HG02943 (cell line): ENCODE measurements at regions not wholly inside any gene's neighbourhood (a gene's known extent, or its start where the extent isn't known, plus 50 kb on each side); places are given as distances from the start of the nearest gene placed in this dataset.
"Not testable (repeated sequence)": the region's sequence is repeated elsewhere in the genome, so short reads cannot be mapped to it uniquely, and the experiment has no call there.

Source experiments
- ATAC-seq: cut with Tn5 transposase; IDR thresholded peaks from one replicate; pipeline ENCODE4 v1.9.1; 2021; ENCODE audit warnings: mild to moderate bottlenecking, low read depth, moderate library complexity; ENCODE audit not compliant: unreplicated experiment

DNA sequence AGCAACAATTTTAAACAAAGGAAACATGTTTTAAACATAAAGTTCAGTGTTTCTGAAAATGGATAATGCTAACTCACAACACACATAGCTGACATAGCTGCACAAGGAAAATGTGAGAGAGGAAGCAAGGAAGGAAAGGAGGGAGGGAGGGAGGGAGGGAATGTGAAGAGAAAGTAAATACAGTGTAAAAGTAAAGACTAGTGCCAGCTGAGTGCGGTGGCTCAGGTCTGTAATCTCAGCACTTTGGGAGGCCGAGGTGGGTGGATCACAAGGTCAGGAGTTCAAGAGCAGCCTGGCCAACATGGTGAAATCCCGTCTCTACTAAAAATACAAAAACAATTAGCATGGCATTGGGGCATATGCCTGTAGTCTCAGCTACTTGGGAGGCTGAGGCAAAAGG is 373.7 kb upstream of the CXADR start:
- not testable (repeated sequence) for ATAC-seq

DNA sequence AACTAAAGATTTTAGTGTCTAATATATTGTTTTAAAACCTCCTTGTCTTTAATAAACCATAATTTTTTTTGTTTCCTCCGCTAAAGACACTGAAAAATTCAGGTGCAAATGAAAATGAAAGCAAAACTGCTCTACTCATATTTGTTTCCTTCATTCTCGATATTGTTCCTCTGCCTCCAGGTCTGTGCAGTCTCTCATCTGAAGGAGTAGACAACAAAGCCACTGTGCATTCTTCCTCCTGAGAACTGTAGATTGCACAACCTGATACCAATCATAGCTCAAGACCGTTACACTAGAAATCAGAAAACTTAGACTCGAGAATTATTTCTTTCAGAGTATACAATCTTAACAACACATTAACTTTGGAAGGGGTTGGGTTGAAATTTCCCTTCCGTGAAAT is 373.1 kb upstream of the CXADR start:
- no peak for ATAC-seq

DNA sequence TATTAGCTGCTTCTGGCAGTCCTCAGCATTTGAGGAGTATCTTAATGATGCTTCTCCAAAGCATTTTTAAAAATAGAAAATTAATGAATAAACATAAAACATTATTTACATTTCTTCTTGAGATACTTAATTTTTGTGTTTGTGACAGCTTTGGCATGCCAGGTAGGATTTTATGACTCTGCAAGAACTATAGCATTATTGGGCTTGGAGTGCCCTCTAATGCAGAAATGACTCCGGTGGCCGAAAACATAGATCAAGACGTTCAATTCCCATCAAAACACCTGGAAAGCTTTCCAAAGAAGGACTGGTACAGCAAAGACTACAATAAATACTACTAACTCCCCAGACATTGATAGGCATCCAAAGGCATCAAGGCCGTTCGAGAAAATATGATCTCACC is 366.4 kb upstream of the CXADR start:
- ATAC-seq, result no peak

DNA sequence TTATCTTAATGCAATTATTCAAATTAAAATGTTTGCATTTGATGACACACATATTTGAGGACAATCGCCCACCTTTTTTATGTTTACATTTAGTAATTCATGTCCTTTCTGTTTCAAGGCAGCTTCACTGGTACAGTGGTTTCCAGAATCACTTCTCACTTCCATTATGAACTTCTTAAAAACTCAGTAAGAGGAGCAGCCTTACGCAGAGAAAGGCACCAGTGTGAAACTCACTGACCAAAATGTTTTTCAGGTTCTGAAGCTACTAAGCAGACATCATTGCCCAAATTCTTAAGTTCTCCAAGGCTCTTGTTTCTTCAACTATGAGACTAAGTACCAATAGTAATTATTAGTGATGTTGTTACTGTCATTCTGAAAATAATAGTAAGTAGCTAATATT is 353.1 kb upstream of the CXADR start:
- no peak for ATAC-seq

DNA sequence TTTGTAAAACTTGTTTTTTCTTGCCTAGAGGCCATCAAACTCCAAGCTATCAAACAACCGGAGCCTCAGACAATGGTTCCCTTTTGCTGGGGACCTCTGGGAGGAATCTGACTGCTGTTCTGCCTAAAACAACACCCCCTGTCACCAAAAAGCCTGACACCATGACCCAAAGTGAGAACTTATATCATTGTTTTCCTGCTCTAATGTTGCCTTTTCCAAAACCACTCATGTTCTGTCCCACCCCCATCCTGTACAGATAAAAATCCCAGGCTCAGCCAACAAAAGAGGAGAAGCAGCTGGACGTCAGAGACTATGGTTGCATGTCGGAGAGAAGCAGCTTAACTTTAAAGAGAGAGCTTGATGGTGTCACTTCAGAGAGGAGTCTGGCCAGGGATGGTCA is 327.2 kb upstream of the CXADR start:
- ATAC-seq, result no peak

DNA sequence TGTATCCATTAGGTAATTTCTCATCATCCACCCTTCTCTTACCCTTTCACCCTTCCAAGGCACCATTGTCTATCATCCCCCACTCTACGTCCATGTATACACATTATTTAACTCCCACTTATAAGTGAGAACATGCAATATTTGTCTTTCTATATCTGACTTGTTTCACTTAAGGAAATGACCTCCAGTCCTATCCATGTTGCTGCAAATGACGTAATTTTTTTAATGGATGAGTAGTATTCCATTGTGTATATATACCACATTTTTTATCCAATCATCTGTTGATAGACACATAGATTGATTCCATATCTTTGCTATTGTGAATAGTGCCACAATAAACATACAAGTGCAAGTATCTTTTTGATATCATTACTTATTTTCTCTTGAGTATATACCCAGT is 322.9 kb upstream of the CXADR start:
- ATAC-seq, result no peak

DNA sequence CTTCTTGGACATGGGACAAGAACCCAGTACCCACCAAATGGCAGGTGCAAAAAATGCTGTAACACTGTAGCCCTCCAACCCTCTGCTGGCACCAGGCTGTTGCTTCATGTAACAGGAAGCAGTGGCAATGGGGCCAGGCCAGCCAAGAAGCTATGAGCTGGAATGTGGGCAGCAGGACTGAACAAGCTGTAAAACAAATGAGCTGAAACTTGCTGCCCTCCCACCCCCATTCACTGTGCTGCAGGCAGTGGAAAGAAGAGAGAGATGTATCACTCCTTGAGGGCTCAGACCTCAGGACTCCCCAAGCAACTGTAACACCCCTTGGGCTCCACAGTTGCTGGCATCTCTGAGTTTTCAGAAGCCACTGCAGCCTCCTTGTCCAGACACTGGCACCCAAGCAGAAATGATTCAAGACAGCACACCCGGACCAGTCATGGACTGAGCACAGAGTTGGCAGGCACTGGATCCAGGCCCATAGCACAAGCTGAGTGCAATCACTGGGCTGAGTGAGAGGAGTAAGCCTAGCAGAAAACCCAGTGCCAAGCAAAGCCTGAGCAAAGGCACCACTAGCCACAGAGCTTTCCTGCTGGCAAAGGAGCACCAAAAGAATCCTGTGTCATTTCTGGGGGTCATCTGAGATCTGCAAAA is 321.4 kb upstream of the CXADR start:
- ATAC-seq, result no peak

DNA sequence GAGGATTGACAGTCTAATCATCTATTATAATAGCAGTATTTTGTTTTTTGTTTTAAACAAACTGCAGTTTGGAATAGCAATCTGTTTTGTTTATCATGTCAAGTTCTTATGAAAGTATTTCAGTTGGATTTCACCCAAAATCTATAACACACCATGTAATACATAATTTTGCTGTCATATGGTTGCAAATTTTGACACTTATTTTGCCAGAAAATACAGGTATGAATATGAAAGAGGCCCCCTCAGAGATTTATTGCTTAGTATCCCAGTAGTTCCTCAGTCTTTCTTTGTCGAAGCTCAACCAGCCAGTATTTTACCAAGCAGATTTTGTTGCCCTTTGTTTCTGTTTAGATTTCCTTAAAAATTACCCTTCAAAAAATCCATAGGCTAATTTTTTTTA is 317.5 kb upstream of the CXADR start:
- ATAC-seq, result no peak

DNA sequence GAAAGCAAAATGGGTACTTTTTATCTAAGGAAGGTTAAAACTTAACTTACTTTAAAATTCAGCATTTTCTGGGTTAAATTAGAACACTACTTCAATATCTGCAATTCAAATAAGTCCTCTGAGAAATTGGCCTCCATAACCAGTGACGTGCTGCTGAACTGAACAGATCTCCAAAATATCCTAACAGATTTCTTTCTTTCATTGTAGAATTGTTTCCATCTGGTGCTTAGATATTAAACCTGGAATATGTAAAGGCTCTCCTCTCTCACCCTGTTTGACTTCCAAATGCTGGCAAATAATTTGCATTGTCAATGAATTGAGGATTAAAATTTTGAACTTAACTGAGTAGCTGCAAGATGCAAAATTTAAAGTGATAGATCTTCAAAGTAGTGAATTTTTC is 316.9 kb upstream of the CXADR start:
- ATAC-seq, result no peak

DNA sequence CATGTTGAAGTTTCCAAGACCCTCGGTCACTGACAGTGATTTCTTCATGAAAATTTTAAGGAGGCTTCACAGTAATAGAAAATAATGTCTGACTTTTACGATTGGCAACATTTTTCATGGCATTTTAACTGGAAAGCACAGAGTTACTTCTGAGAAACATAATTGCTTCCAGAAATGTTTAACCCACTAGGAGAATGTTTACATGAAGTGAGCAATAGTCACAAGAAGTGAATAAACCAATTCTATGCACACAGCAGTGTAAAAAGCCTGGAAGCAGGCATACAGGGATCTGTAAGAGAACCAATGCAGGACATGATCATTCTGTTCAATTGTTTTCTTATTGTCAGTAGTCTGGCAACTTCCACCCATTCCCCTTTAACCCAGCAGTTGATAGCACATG is 316.2 kb upstream of the CXADR start:
- ATAC-seq, result no peak

DNA sequence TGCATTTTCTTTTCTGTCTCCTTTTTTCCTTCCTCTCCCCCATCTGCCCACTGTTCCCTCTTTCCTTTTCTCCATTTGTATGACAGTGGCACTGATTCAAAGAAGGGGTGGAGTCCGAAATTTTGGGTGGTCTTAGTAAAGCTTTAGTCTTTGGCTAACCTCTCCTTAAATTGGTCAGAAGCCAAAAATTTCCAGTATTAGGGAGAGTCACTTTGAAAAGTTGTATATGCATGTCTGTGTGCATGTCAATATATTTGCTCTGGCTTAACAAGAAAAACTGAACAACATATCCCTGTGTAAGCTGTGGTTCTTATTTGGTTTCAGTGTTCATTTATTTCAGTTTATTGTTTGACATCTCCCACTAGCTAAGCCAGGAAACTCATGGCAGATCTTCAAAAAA is 314.8 kb upstream of the CXADR start:
- ATAC-seq, result no peak

DNA sequence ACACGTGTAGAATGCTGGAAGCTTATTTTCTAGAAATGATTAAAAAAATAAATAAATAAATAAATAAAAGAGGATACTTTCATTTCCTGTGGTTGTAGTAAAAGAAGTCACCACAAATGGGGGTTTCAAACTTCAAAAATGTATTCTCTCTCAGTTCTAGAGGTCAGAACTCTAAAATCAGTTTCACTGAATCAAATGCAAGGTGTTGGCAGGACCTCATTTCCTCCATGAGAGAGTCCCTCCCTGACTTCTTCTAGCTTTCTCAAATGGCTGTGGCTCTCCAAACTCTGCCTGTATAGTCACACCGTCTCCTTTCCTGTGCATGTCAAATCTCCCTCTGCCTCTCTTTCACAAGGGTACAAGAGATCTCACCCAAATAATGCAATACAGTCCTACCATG is 312.6 kb upstream of the CXADR start:
- no peak for ATAC-seq

DNA sequence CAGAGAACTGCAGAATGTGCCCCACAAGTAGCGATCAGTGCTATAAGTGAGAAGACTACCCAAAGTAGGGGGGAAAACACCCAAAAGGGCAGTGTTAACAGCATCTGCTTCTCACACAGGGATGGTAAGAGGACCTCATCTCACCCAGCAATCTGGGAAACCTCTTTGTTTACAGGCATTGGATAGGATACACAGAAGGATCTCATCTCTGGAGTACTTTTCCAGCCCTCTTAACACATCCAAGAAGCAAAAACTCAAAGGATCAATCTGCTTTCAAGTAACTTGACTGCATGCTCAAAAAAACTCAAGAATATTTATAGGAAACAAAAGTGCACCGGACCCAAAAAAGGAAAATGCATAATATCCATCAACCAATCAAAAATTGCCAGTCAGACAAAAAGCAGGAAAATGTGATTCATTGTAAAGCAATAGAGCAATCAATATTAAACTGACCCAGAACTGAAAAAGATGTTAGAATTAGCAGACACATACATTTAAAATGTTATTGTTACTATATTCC is 311.0 kb upstream of the CXADR start:
- no peak for ATAC-seq

DNA sequence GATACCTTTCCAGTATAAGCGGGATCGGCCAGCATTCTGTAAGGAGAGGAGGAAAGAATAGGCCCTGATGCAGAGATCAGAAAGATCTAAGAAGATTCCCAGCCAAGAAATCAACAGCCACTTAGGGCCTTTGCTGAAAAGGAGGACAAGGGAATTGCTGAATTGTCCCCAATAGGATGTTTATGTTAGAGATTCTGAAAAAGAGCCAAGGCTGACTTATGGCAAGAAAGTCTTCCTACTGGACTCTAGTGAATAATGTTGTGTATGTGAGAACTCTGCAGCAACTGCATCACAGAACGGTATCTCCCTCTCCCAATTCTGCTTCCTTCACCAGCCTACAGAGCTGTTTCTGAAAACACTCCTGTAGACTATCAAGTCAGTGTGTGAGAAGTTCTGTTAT is 298.0 kb upstream of the CXADR start:
- ATAC-seq, result no peak

DNA sequence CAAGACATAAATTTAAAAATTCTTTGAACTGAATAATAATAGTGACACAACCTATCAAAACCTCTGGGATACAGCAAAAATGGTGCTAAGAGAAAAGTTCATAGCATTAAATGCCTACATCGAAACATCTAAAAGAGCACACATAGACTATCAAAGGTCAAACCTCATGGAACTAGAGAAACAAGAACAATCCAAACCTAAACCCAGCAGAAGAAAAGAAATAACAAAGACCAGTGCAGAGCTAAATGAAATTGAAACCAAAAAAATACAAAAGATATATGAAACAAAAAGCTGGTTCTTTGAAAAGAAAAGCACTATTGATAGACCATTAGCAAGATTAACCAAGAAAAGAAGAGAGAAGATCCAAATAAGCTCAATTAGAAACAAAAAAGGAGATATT is 293.8 kb upstream of the CXADR start:
- not testable (repeated sequence) for ATAC-seq

DNA sequence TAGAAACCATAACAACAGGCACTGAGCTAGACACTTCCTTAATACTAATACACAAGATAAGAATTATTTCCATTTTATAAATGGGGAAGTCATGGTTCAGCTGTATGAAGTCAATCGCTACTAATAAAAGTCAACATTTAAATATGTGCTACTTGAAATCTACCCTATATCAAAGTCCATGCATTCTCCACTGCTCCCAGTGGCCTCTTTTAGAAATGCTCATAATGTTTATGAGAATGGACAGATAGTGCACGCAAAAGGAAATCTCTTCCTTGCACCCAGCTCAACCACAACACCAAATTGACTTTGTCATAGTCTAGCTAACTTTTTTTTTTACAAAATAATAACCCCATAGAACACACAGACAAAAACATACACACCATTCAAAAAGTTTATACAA is 281.7 kb upstream of the CXADR start:
- no peak for ATAC-seq

DNA sequence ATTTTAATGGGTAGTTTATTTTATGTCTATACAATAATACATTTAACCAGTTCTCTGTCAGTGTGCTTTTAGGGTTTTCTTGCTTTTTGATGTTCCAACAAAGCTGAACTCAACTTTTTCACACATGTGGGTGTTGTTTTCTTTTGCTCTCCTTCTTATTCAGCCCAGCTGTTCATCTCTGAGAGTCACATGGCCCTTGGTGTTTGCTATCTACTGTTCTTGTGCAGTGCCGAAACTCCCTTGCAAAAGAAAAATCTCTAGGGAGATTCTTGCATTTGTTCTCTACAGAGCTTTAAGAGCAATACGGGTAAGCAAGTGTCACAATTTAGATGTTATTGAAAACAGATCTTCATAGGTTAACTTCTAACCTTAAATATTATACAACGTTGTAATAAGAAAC is 281.1 kb upstream of the CXADR start:
- no peak for ATAC-seq

DNA sequence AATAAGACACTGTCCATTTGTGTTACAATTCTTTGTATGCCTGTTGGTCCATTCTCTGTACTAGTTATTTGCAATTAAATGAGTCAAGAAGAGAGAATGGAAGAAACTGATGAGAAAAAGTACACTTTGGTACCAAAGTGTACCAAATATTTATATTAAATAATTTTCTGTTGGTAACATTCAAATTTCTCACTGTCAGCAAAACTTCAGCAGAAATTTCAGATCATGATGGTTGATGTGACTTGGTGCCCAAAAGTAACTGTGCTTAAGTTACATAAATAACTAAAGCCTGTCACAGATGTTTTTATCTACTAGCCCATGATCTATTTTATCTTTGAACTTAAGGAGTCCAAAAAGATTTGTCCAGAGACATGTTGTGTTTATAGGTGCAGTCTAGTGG is 274.4 kb upstream of the CXADR start:
- ATAC-seq, result no peak

DNA sequence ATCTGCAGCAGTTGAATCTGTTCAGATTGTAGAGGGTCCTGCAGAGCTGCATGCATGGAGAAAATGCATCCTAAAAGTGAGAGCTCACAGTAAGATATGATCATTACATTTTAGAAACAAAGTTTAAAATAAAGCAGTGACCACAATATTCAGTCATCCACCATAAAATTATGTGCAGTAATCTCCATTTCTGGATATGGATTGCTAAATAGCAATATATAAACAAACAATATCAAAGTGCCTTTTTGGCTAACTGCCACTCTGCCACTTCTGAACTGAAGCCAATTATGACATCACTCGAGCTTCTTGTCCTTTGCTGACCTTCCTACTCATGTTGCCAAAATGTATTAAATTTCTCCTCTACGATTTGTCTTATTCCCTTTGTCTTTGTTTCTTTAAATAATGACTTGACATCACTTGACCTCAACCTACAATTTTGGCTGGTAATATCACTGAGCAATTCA is 262.0 kb upstream of the CXADR start:
- no peak for ATAC-seq

DNA sequence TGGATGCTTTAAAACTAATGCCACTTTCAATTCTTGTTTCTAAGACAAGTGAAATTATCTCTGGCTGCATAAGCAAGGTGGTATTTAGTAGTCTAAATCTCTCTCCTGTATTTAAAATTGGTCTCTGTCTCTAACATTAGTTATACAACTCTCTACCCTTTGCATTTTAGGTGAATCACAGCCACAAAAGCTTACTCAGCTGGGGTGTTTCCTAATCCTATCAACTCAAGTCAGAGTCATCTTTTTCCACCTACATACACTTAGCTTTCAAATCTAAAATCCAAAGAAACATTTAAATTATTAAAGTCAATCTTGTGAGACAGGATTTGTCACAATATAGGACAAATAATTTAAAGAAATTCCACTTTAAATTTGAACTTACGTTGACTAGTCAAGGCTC is 255.1 kb upstream of the CXADR start:
- ATAC-seq, result no peak

DNA sequence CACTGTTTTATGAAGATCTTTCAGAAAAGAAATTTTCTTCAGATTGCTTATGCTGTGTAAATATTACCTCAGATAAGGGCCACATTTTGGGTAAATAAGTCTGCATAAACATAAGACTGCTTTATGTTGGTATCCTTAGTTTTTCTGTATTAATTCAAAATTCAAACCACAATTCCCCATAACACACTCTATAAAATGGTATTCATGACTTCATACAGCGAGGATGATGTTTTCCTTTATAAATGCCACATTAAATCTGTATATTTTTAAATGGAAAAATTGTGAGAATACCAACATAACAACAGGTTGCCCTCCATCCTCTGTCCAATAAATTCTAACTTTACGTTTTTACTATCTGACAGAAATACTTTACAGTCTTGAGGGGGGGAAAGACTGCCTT is 248.7 kb upstream of the CXADR start:
- no peak for ATAC-seq

DNA sequence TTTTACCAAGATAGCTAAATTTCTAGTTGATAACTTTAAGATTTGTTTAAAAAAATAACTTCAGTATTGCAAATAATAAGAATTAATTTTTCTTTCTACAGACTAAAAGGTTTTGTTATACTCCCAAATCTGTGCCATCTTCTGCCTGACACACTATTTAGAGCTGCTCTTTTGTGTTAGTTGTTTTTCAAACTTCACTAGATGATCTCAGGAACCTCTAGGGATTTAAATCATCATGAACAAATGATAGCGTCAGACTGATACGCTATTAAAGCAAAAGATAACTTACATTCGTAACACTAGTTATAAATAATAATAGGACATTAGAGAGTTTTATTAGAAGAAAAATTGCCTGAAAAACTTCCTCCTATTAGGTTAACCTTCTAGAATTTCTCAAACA is 243.1 kb upstream of the CXADR start:
- no peak for ATAC-seq

DNA sequence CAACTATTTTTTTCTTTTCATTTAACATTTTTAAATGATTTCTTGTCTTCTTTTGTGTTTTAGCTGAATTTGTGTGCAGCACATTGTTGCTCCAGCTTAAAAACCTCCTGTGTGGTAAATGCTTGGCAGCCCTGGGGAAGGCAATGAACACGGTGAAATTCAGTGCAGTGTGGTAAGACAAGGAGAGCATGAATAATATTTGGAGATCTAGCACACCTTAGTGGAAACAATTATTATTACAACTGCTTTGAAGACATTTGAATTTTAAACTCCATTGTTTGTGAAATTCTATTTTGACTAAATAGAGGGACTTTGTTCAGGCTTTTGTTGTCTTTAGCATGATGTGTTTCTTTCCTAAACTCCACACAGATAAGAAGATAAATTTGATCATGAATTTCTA is 242.6 kb upstream of the CXADR start:
- ATAC-seq, result no peak
